H1 (cell line): ENCODE measurements at regions not wholly inside any gene's neighbourhood (a gene's known extent, or its start where the extent isn't known, plus 50 kb on each side); places are given as distances from the start of the nearest gene placed in this dataset.

Experiments
- CTCF ChIA-PET: fragments of 300-600 bp; sonication (Branson Sonifier 250); formaldehyde crosslinking; loops from one replicate; lab custom pipeline; 2021; ENCODE audit not compliant: partially characterized antibody; lab: Charles Lee
- POLR2A ChIA-PET: fragments of 300-600 bp; sonication (Branson Sonifier 250); formaldehyde crosslinking; loops from one replicate; lab custom pipeline; 2021; ENCODE audit warnings: inconsistent platforms; ENCODE audit not compliant: partially characterized antibody; lab: Charles Lee
- DNase-seq, 2 experiments: peaks; one replicate each; pipeline versions ENCODE4 v3.0.0 to v3.0.0-alpha.2; 2010 to 2022; ENCODE audit warnings: low spot score in 2 of 2, low read depth in 1 of 2, mixed read lengths in 1 of 2
- FAIRE-seq: peaks from 2 replicates; lab custom pipeline; 2011; peaks lifted over from hg19 to GRCh38; lab: Jason Lieb, UNC
- H2AFZ ChIP-seq: 2 replicates; pipeline ENCODE4 v1.8.1; 2012; ENCODE audit warnings: low read length, inconsistent platforms
- H2AK5ac ChIP-seq: 2 replicates; pipeline ENCODE4 v1.6.1; 2013; ENCODE audit warnings: low read depth, low read length
- H2BK120ac ChIP-seq: replicated peaks from 2 replicates; pipeline ENCODE3; 2013; ENCODE audit warnings: low read depth, low read length, inconsistent platforms
- H2BK12ac ChIP-seq: 2 replicates; pipeline ENCODE4 v1.6.1; 2013; ENCODE audit warnings: low read depth, low read length
- H2BK15ac ChIP-seq: 2 replicates; pipeline ENCODE4 v1.6.1; 2013; ENCODE audit warnings: low read length
- H2BK20ac ChIP-seq: 2 replicates; pipeline ENCODE4 v1.6.1; 2013; ENCODE audit warnings: low read length
- H2BK5ac ChIP-seq: 2 replicates; pipeline ENCODE4 v1.6.1; 2013; ENCODE audit warnings: low read depth, low read length
- H3K14ac ChIP-seq: 2 replicates; pipeline ENCODE4 v1.6.1; 2013; ENCODE audit warnings: inconsistent platforms; ENCODE audit not compliant: insufficient read length
- H3K18ac ChIP-seq: 2 replicates; pipeline ENCODE4 v1.6.1; 2013; ENCODE audit warnings: low read length; ENCODE audit errors: extremely low read depth
- H3K23ac ChIP-seq: 2 replicates; pipeline ENCODE4 v1.6.1; 2013; ENCODE audit warnings: inconsistent platforms; ENCODE audit not compliant: insufficient read length
- H3K23me2 ChIP-seq: 2 replicates; pipeline ENCODE4 v1.6.1; 2013; ENCODE audit warnings: low read depth, low read length
- H3K27ac ChIP-seq: 2 replicates; pipeline ENCODE4 v1.6.1; 2011; ENCODE audit warnings: low read depth, low read length, inconsistent platforms
- H3K27me3 ChIP-seq, 4 experiments: replicated peaks in 1 of 4; 1 replicate in 1 of 4; 2 replicates in 3 of 4; pipeline versions ENCODE4 v1.6.1 to v1.8.1; 2011 to 2013; ENCODE audit warnings: low read length in 3 of 4, mild to moderate bottlenecking in 3 of 4, inconsistent platforms in 2 of 4, mixed read lengths in 2 of 4, moderate library complexity in 1 of 4; ENCODE audit not compliant: control insufficient read depth in 3 of 4, insufficient read depth in 3 of 4; ENCODE audit errors: extremely low read depth in 1 of 4
- H3K36me3 ChIP-seq, 4 experiments: 2 replicates each; pipeline versions ENCODE4 v1.6.1 to v1.8.1; 2011 to 2013; ENCODE audit warnings: mild to moderate bottlenecking in 4 of 4, low read length in 3 of 4, moderate library complexity in 2 of 4, control low read depth in 1 of 4, inconsistent platforms in 1 of 4; ENCODE audit not compliant: insufficient read depth in 4 of 4, control insufficient read depth in 2 of 4
- H3K4ac ChIP-seq: replicated peaks from 2 replicates; pipeline ENCODE3; 2013; ENCODE audit warnings: low read length, low read depth, mixed read lengths, inconsistent platforms; ENCODE audit not compliant: insufficient read length
- H3K4me1 ChIP-seq, 4 experiments: replicated peaks in 1 of 4; 1 replicate in 1 of 4; 2 replicates in 3 of 4; pipeline versions ENCODE4 v1.6.1 to v1.8.1; 2011 to 2013; ENCODE audit warnings: low read length in 3 of 4, inconsistent platforms in 2 of 4, mixed read lengths in 1 of 4; ENCODE audit not compliant: insufficient read depth in 4 of 4, control insufficient read depth in 3 of 4
- H3K4me2 ChIP-seq, 2 experiments: 2 replicates each; pipeline versions ENCODE4 v1.6.1 to v1.8.1; 2011 to 2013; ENCODE audit warnings: low read depth in 2 of 2, low read length in 2 of 2, control low read depth in 1 of 2, inconsistent platforms in 1 of 2, mild to moderate bottlenecking in 1 of 2; ENCODE audit not compliant: insufficient read depth in 1 of 2
- H3K4me3 ChIP-seq, 4 experiments: fragments of 200-600, 300-600 bp in 1 of 4; sonication (generic), shearing (Covaris generic), sonication (Bioruptor Twin) in 1 of 4; 2 replicates each; pipeline versions ENCODE4 v1.5.1 to v1.8.1; 2011 to 2016; ENCODE audit warnings: low read length in 4 of 4, low read depth in 3 of 4, control low read depth in 2 of 4, inconsistent platforms in 2 of 4, mild to moderate bottlenecking in 2 of 4, mixed read lengths in 1 of 4, moderate library complexity in 1 of 4; ENCODE audit not compliant: insufficient read depth in 2 of 4; ENCODE audit errors: extremely low read depth in 1 of 4
- H3K56ac ChIP-seq: replicated peaks from 2 replicates; pipeline ENCODE3; 2013; ENCODE audit warnings: low read depth, mild to moderate bottlenecking, mixed read lengths, low read length, inconsistent platforms; ENCODE audit not compliant: insufficient read length
- H3K79me1 ChIP-seq: 2 replicates; pipeline ENCODE4 v1.6.1; 2013; ENCODE audit warnings: low read depth, low read length, control low read depth
- H3K79me2 ChIP-seq, 2 experiments: 2 replicates each; pipeline versions ENCODE4 v1.6.1 to v1.8.1; 2012 to 2013; ENCODE audit warnings: low read length in 2 of 2, mild to moderate bottlenecking in 2 of 2, inconsistent platforms in 1 of 2; ENCODE audit not compliant: insufficient read depth in 2 of 2, control insufficient read depth in 1 of 2
- H3K9ac ChIP-seq, 4 experiments: replicated peaks in 1 of 4; 1 replicate in 1 of 4; 2 replicates in 3 of 4; pipeline versions ENCODE4 v1.6.1 to v1.8.1; 2011 to 2013; ENCODE audit warnings: low read depth in 3 of 4, low read length in 3 of 4, control low read depth in 2 of 4, mild to moderate bottlenecking in 2 of 4, moderate library complexity in 2 of 4, inconsistent platforms in 1 of 4; ENCODE audit errors: extremely low read depth in 1 of 4
- H3K9me3 ChIP-seq, 2 experiments: 2 replicates each; pipeline versions ENCODE4 v1.6.1 to v1.8.1; 2012 to 2013; ENCODE audit warnings: mild to moderate bottlenecking in 2 of 2, moderate library complexity in 2 of 2, control low read depth in 1 of 2, inconsistent platforms in 1 of 2, low read depth in 1 of 2, low read length in 1 of 2, mixed read lengths in 1 of 2; ENCODE audit not compliant: insufficient read depth in 2 of 2
- H4K20me1 ChIP-seq, 2 experiments: replicated peaks in 1 of 2; 2 replicates each; pipeline versions ENCODE3 to v1.8.1; 2011 to 2013; ENCODE audit warnings: inconsistent platforms in 2 of 2, low read length in 2 of 2, mild to moderate bottlenecking in 1 of 2; ENCODE audit not compliant: insufficient read depth in 2 of 2, control insufficient read depth in 1 of 2
- H4K5ac ChIP-seq: 2 replicates; pipeline ENCODE4 v1.6.1; 2013; ENCODE audit warnings: low read length, low read depth, mixed read lengths, inconsistent platforms; ENCODE audit not compliant: insufficient read length
- H4K8ac ChIP-seq: 2 replicates; pipeline ENCODE4 v1.8.0; 2013; ENCODE audit warnings: mild to moderate bottlenecking, moderate library complexity, low read length, inconsistent platforms; ENCODE audit not compliant: insufficient read depth; ENCODE audit errors: extremely low read depth
- H4K91ac ChIP-seq: replicated peaks from 2 replicates; pipeline ENCODE3; 2013; ENCODE audit warnings: low read length, mixed read lengths, inconsistent platforms; ENCODE audit not compliant: insufficient read length
- SP2 ChIP-seq: IDR thresholded peaks from 2 replicates; pipeline ENCODE4 v1.6.1; 2012; ENCODE audit warnings: mild to moderate bottlenecking, low read length, inconsistent platforms
- WGBS, 2 experiments: shearing (Covaris generic) in 1 of 2; methylation state at CpG; one replicate each; pipeline versions ENCODE4 v1.1.6 to v1.1.7; 2013 to 2015; ENCODE audit warnings: low lambda C conversion rate in 2 of 2, mixed read lengths in 2 of 2, inconsistent platforms in 1 of 2, low coverage in 1 of 2, missing lambda C conversion rate in 1 of 2; ENCODE audit not compliant: insufficient replicate concordance in 2 of 2, insufficient coverage in 1 of 2, insufficient read length in 1 of 2; ENCODE audit errors: extremely low coverage in 1 of 2, missing lambda C conversion rate in 1 of 2; 5-methylcytosine and 5-hydroxymethylcytosine counted together

DNA sequence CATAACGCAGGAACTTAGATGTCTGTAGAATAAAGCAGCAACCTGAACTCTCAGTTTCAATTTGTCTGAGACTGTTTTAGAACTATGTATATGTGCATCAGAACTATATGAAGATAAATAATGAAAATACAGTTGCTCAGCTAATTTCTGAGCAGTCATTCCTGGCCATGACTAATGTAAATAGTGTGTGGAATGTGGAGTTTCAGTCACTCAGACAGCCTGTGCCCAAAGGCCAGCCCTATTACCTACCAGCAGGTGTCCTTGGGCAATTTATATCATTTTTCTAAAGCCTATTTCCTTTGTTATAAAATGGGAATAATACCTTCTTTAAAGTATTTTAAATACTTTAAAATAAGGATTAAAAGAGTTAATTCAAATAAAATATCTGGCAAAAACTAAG, 56.0 kb upstream of the RELL1 start:
- no peak overlapping the region for H2AFZ ChIP-seq
- no peak overlapping the region for H3K56ac ChIP-seq
- POLR2A ChIA-PET, result no interaction called here
- no peaks in the 10 kb centered on the region for H3K9me3 ChIP-seq
- H4K20me1 ChIP-seq, result no peaks in the 10 kb centered on the region
- no peak overlapping the region for H3K9ac ChIP-seq
- H3K27ac ChIP-seq, result no peak overlapping the region
- H3K36me3 ChIP-seq, result no peaks in the 10 kb centered on the region; a peak in 1 of 8 replicates
- H3K14ac ChIP-seq, result no peak overlapping the region
- no peak overlapping the region for H4K91ac ChIP-seq
- H4K5ac ChIP-seq, result no peak overlapping the region
- H4K8ac ChIP-seq, result no peak overlapping the region
- H3K23ac ChIP-seq, result no peak overlapping the region
- H3K23me2 ChIP-seq, result no peaks in the 10 kb centered on the region
- no peak overlapping the region for H2BK120ac ChIP-seq
- no peaks in the 10 kb centered on the region for H3K4me1 ChIP-seq
- H2BK20ac ChIP-seq, result no peak overlapping the region
- no peak overlapping the region for H2BK5ac ChIP-seq
- no peak for TF ChIP-seq SP2
- DNase-seq (no peak), FAIRE-seq (no peak)
- no peak overlapping the region for H3K4ac ChIP-seq
- no peak overlapping the region for H3K4me3 ChIP-seq
- CTCF ChIA-PET, result interaction anchor here (1.1 to 2.2 kb wide), 3 partner anchors 9 to 28 kb away, joined by 3 to 9 read pairs (median 5); no protein-coding TSS in a partner anchor
- H3K79me1 ChIP-seq, result no peaks in the 10 kb centered on the region
- H3K4me2 ChIP-seq, result no peak overlapping the region
- H3K79me2 ChIP-seq, result no peaks in the 10 kb centered on the region
- no peaks in the 10 kb centered on the region for H3K27me3 ChIP-seq
- H2BK12ac ChIP-seq, result no peak overlapping the region
- H2AK5ac ChIP-seq, result no peak overlapping the region
- H2BK15ac ChIP-seq, result no peak overlapping the region
- WGBS, 2 experiments, result 88% methylated on average over 1 of the region's 1 CpG; no CpG with 5 or more reads in 1 of the 2 experiments
- H3K18ac ChIP-seq, result no peak overlapping the region
